GM18498 (cell line): ENCODE measurements at regions not wholly inside any gene's neighbourhood (a gene's known extent, or its start where the extent isn't known, plus 50 kb on each side); places are given as distances from the start of the nearest gene placed in this dataset.
"Not testable (repeated sequence)": the region's sequence is repeated elsewhere in the genome, so short reads cannot be mapped to it uniquely, and the experiment has no call there.

ENCODE experiments used
- ATAC-seq: cut with Tn5 transposase; IDR thresholded peaks from one replicate; pipeline ENCODE4 v1.9.1; 2021; ENCODE audit warnings: mild to moderate bottlenecking, moderate library complexity; ENCODE audit not compliant: unreplicated experiment

DNA sequence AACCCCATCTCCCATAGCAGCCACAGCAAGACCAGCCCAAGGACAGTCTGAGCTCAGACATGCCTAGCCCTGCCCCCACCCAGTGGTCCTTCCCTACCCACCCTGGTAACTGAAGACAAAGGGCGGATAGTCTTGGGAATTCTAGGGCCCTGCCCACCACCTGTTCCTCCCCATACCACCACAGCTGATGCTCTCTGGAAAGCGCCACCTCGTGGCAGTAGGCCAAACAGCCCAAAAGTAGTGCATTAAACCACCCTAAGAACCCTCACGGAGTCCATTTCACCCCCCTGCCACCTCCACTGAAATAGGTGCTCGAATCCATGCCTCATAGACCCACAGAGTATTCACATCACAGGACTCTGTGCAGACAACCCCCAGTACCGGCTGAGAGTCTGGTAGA lies 1021.4 kb downstream of the CDH8 start:
- no peak for ATAC-seq

DNA sequence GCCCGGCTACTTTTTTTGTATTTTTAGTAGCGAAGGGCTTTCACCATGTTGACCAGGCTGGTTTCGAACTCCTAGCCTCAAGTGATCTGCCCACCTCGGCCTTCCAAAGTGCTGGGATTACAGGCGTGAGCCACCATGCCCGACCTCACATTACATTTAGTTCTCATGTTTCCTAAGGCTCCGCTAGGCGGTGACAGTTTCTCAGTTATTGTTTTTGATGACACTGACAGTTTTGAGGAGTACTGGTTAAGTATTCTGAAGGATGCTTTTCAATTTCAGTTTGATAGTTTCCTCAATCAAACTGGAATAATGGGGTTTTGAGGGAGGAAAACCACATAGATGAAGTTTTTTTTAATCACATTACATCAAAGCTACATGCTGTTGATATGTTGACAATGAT lies 1028.5 kb downstream of the CDH8 start:
- no peak for ATAC-seq

DNA sequence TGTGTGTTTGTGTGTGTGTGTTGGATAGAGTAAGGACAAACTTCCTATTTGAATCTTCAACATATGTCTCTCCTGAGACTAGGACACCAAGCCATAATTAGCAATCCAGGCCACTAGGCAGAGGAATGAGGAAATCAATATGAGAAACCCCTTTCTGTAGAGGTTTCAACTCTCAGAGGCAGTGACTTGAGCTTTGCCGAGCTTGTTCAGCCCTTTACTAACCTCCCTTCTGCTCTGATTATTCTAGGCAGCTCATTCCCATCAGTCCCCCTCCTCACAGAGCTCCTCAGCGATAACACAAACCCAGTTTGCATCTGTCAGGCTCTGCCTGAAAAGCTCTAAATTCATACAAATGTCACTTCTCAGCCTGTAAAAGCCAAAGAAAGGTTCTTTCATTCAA lies 1030.3 kb downstream of the CDH8 start:
- no peak for ATAC-seq

DNA sequence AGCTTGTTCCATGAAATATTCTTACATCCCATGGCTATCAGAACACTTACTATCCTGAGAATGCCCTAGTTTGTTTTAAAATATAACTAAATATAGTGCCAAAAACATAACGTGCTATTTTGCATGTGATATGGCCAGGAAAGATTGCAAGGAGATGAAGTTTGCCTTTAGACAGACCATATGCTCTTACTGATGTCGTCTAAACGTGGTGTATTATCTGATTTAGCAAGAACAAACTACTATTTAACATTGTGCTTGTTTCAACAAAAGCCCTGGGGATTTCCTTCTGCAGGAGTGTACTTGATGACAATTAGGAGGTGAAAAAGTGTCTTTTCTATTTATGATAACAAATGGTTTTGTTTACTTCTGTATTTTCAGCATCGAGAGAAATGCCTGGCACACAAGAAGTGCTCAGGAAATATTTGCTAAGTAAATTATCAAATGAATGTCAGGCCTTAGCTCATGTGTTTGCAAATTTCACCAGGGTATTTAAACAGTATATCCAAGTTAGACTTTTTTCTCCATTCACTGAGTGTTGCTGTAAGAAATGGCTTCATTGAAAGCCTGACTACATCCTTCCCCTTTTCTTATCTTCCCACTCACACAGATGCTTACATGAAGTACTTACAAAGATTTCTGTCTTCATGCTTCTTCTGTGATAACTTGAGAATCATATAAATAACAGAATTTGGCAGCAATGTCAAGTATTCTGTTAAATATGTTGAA lies 1033.6 kb downstream of the CDH8 start:
- no peak for ATAC-seq

DNA sequence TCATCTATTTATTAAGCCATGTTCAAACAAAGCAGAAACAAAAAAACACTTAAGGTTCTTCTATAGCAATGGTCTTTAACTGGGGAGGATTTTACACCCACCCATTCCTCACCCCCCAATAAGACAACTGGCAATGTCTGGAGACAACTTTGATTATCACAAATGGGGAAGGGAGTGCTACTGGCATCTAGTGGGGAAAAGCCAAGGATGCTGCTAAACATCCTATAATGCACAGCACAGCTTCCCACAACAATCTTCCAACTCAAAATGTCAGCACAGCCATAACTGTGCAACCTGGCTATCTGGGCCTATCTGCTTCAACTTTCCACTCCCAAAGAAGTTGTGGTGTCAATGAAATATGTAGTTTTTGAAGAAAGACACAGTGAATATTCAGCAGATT lies 1044.4 kb downstream of the CDH8 start:
- ATAC-seq, result no peak

DNA sequence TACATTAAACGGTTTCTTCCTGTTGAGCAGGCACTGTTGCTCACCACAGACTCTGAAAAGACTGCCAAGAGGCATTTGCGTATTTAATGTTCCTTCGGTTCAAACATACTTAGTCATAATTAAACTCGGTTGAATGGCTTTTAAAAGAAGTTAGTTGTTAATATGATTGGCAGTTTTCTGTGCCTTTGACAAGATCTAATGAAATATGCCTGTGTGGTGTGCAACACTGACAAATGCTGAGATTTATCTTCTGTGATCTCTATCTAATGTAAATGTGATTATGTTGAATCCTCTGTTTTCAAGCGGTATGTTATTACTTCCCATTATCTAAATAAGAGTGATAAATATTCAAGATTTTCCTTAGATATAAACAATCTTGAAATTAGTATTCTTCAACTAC lies 1046.6 kb downstream of the CDH8 start:
- ATAC-seq, result no peak

DNA sequence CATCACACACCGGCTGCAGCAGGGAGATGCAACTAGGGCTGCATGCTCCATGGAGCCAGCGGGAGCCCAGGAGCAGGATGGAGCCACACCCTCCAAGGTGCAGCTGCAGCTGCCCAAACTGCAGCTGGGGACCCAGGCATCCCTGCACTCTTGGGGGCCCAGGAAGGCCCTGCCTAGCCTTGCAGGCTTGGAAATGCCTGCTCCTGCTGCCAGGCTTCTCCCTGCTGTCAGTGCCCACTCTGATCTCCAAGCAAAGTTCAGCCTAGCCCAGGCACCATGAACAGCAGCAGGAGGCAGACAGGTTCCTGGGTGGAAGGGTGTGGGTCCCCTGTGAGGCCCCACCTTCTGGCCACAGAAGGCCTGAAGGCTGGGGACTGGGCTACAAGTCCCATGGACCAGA lies 1057.1 kb downstream of the CDH8 start:
- no peak for ATAC-seq

DNA sequence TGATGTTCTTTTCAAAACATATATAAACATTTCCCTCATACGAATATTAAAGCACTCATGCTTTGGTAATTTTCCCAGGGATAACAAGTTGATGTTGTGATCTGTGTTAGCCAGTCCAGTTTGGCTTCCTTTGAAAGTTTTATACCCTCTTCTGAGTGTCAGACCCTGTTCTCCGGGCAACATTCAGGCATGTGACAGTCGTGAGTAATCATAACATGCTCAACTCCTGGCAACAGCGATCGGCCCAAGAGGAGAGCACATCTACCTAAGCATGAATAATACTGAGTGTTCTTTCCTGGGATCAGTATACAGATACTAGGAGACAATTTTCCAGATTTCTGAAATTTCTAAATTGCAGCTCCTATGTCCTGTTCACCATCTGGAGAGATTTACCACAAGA lies 1086.4 kb downstream of the CDH8 start:
- ATAC-seq, result no peak

DNA sequence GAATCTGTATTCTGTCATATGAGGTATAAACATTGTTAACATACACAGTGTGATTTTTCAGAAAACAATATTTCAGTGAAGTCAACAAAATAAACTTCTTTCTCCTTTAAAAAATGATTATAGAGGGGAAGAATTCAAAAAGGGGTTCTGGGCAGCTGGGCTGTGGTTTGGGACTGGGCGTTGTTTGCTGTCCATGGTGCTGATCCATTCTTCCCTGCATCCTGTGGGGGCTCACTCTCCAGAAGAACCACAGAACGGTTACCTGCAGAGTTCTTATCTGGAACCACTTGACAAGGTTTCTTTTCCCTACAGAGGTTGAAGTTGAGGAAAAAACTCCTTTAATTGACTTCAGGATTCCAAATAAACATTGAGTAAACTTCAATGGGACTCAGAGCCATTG lies 1091.0 kb downstream of the CDH8 start:
- ATAC-seq, result no peak

DNA sequence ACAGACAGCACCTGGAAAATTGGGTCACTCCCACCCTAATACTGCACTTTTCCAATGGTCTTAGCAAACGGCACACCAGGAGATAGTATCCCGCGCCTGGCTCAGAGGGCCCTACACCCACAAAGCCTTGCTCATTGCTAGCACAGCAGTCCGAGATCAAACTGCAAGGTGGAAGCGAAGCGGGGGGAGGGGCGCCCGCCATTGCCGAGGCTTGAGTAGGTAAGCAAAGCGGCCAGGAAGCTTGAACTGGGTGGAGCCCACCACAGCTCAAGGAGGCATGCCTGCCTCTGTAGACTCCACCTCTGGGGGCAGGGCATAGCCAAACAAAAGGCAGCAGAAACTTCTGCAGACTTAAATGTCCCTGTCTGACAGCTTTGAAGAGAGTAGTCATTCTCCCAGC lies 1100.0 kb downstream of the CDH8 start:
- ATAC-seq, result not testable (repeated sequence)

DNA sequence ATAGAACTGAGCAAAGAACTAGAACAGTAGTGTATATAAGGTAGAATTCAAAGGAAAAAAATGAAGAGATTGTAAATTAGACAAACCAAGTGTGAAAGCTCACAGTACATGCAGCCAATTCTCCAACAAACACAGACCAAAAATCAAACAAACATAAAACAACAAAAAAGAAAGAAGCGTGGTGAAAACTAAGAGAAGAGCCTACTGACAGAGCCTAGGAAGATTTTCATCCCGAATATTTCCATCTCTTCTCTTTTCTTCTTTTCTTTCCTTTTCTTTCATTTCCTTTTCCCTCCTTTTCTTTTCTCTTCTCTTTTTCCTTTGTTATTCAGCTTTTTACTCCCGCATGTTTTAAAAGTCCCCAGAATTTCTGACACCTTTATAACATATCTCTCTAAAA lies 1103.6 kb downstream of the CDH8 start:
- ATAC-seq, result no peak

DNA sequence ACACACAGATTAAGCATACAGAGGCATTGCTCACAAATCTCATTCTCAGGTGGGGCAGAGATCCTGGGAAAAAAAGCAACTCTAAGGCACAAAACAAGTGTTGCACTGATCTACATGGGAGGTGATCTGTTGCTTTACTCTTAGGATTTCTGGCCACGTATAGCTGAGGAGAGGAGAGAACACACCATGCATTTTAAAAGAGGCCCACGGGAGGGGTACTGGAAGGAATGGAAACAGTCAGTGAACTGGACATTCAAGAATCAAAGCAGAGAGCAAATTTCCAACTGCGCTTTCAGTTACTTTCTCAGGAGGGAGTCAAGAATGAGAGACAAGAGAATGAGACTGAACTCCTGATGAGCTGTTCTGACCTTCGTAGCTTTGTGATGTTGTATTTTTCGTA lies 1105.9 kb downstream of the CDH8 start:
- ATAC-seq, result no peak

DNA sequence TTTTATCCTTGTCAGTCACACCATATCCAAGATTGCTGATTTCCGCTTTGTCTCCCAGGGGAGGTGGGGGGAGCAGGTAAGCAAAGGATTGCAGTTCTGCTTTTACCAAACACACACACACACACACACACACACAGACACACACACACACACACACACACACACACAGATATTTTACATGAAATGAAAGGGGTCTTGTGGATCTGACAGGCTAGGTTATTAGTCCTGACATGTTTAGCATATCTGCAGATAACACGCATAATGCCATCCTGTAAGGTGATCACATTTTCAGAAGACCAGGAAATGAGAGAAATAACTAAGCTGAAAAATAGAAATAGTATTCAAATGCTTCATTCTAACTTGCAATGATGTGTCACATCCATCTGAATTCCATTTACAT lies 1113.3 kb downstream of the CDH8 start:
- no peak for ATAC-seq

DNA sequence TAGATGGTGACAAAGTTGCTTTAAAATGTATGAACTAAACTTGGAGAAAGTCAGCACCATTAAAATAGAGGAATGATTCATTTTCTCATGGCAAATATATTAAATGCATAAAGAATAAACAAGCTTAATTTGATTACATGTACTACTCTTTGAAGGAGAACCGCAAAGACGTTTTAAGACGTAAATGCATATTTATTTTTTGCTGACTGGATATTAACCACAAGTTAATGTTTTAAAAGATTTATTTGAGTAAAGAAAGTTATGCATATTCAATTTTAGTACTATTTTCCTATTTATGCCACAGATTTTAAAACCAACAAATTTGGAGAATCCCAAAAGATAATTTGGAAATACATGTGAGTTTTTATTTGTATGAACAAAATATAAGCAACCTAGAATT lies 1121.9 kb downstream of the CDH8 start:
- no peak for ATAC-seq

DNA sequence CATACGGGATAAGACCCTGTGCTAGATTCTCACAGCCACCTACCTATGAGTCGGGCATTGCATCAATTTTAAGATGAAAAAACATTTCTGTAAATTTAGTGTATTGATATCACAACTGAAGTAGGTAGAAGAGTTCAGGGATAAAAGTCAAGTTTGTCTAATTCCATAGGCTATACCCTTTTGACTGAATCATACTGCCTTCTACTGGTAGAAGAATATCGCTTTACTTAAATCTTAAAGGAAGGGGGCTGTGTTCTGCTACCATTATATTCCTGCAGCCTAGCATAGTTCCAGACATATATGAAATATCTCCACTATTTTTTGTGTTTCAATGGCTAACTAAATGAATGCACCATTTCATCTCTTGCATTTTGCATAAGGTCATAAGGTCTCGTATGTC lies 1128.6 kb downstream of the CDH8 start:
- no peak for ATAC-seq

DNA sequence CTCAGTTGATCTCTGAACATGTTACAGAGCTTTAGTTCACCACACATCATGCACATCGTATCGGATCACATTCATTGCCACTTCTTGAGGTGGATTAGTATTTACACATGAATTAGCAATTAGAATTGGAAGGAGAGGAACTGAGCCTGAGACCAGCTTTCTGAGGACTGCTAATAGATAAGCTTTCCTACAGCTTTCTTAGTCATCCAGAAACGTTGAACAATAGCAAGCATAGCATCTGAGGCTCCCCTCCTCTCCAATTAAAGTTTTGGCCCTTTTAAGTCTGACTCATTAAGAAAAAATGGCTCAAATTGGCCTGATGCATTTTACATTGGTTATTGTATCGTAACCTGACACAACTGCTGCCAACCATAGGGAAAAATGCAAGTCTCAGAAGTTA lies 1130.4 kb downstream of the CDH8 start:
- no peak for ATAC-seq

DNA sequence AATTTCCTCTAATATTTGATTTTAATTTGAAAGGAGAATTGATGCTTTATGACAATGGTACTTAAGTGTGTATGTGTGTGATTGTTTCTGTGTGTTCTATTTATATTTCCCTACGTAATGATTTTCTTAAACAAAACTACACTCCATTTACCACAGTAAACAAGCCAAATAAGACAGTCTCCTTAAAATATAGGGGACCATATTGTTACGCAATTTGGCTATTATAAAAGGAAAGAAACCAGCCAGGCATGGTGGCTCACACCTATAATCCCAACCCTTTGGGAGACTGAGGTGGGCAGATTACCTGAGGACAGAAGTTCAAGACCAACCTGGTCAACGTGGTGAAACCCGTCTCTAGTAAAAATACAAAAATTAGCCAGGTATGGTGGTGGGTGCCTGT lies 1134.1 kb downstream of the CDH8 start:
- ATAC-seq, result no peak

DNA sequence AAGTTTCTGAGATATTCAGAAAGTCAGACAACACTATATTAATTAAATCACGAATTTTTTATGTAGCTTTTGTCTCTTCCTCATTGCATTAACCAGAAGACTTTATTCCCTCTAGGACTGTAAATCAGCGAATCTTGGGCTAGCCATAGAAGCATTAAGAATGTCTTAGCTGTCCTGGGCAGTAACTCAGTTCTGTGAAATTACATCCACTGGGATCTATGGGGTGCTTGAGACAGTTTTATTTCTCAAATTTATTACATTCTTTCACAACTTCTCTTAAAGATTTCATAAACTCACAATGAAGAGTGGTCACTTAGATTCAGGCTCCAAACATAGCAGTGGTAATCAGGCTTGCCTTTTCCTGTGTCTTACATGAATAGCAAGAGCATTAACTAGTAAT lies 1153.4 kb downstream of the CDH8 start:
- ATAC-seq, result no peak

DNA sequence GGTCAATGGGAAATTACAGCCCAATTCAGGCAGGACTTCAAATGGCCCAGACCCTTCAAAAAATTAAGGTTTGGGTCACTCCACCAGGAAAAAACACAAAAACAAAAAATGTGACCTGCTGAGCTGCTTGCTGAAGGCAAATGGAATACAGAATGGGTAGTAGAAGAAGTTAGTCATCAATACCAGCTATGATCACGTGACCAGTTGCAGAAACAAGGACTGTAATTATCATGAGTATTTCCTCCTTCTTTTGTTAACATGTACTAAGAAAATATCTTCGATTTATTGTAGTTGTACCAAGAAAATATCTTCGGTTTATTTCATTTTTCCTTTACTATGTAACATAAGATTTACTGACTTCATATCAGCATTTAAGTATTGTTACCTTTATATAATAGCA lies 1183.6 kb downstream of the CDH8 start:
- no peak for ATAC-seq

DNA sequence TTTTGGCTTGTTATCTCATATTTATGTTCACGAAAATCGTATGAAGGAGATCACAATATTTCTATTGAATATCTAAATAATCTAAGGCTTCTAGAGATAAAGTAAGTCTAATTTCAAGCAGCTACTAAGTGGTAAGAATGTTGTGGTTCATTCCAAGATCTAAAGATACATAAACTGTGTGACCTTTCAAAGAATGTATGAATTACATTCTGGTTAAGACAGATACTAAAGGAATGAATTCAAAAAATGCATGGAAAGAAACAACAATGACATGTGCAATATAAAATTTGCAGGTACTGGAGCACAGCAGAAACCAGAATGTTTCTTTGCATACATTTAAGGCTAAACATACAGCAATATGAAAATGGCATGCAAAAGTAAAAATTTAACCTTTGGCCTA lies 1214.6 kb downstream of the CDH8 start:
- ATAC-seq, result no peak

DNA sequence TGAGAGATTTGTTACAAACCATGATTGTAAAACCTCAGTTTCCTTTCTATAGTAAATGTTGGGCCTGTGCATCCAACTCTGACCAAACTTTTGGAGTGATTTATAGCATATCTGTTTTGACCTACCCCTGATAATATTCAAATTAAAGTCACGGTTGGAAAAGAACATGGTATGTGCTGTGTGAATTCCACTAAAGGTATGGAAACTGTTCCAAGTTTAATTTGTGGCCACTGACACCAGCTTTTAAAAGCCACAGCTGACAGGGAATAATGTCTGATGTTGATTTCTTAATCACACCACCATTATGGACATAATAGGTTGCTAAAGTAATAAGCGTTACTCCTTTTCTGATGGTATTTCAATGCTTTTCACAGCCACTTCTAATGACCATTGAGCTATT lies 1215.9 kb downstream of the CDH8 start:
- ATAC-seq, result no peak

DNA sequence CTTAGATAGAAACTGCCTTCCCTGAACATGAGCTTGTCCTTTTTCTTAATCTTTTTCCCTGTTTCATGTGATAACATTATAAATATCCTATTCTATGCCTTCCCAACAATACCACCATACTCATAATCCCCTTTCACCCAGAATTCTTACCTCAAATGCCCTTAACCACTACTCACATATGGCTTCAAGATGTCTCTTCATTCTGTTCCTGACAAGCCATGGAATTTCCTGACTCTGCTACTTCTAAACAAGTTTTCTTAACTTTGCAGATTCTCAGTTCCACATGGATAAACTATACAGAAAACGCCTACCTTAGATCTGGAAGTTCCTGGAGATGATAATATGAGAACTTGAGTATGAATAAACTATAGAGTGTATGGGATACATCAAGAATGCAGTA lies 1217.8 kb downstream of the CDH8 start:
- no peak for ATAC-seq

DNA sequence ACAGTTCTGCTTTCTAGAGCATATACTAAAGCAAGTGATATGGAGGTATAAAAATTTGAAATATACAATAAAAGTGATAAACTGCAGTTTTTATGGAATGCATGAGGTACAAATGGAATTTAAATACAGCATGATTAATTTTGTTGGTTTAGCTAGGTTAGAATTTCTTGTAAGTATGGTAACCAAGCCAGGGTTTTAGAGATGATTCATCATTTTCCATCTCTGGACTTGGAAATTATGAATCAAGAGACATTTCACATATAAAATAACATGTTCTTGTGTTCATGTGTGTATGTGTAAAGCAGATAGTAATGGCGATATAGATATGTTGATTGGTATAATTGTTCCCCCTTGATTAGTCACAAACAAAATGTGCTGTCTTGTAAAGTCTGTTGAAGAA lies 1219.8 kb downstream of the CDH8 start:
- ATAC-seq, result no peak

DNA sequence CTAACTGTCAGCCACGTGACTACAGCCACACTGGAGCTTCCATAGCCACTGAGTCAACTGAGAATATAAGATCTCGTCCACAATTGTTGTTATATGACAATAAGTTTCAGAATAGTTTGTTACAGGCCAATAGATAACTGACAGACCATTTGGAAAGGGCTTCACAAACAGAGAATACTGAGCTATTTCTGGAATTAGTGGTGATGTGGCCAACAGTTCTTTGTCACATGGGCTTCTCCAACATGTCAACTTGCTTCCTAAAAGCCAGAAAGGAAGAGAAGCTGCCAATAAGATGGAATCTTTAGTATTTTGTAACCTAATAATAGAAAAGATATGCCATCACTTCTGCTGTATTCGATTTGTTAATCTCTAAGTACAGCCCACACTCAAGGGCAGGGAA lies 1220.4 kb downstream of the CDH8 start:
- ATAC-seq, result no peak
